ENCODE measurements at regions not wholly inside any gene's neighbourhood (a gene's known extent, or its start where the extent isn't known, plus 50 kb on each side); places are given as distances from the start of the nearest gene placed in this dataset.

DNA sequence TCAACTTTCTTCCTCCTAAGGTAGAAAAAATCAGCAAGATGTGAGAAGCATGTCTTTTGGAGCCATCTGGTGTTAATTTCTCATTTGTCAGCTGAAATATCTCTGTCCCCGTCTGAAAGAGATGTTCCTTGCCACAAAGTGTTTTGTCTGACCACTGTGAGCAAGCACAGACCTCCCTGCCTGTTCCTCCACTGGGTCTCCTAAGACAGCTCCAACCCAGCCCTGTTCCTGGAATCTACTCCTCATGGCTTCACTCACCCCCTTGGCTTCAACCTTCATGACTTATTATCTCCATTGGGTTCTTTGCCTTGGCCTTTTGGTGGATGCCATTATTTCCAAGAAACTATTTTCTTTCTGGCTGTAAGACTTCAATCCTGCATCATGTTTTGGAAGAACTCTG is 65.7 kb upstream of the CACHD1 start:
- TF ChIP-seq, protein P1, sequence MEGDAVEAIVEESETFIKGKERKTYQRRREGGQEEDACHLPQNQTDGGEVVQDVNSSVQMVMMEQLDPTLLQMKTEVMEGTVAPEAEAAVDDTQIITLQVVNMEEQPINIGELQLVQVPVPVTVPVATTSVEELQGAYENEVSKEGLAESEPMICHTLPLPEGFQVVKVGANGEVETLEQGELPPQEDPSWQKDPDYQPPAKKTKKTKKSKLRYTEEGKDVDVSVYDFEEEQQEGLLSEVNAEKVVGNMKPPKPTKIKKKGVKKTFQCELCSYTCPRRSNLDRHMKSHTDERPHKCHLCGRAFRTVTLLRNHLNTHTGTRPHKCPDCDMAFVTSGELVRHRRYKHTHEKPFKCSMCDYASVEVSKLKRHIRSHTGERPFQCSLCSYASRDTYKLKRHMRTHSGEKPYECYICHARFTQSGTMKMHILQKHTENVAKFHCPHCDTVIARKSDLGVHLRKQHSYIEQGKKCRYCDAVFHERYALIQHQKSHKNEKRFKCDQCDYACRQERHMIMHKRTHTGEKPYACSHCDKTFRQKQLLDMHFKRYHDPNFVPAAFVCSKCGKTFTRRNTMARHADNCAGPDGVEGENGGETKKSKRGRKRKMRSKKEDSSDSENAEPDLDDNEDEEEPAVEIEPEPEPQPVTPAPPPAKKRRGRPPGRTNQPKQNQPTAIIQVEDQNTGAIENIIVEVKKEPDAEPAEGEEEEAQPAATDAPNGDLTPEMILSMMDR (IDR thresholded peaks at IDR 0.05; ENCODE audit: low read depth, low read length, missing input control) = no peak
- TF ChIP-seq, protein P2, sequence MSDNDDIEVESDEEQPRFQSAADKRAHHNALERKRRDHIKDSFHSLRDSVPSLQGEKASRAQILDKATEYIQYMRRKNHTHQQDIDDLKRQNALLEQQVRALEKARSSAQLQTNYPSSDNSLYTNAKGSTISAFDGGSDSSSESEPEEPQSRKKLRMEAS (IDR thresholded peaks at IDR 0.05) = no peak
- TF ChIP-seq, protein P3, sequence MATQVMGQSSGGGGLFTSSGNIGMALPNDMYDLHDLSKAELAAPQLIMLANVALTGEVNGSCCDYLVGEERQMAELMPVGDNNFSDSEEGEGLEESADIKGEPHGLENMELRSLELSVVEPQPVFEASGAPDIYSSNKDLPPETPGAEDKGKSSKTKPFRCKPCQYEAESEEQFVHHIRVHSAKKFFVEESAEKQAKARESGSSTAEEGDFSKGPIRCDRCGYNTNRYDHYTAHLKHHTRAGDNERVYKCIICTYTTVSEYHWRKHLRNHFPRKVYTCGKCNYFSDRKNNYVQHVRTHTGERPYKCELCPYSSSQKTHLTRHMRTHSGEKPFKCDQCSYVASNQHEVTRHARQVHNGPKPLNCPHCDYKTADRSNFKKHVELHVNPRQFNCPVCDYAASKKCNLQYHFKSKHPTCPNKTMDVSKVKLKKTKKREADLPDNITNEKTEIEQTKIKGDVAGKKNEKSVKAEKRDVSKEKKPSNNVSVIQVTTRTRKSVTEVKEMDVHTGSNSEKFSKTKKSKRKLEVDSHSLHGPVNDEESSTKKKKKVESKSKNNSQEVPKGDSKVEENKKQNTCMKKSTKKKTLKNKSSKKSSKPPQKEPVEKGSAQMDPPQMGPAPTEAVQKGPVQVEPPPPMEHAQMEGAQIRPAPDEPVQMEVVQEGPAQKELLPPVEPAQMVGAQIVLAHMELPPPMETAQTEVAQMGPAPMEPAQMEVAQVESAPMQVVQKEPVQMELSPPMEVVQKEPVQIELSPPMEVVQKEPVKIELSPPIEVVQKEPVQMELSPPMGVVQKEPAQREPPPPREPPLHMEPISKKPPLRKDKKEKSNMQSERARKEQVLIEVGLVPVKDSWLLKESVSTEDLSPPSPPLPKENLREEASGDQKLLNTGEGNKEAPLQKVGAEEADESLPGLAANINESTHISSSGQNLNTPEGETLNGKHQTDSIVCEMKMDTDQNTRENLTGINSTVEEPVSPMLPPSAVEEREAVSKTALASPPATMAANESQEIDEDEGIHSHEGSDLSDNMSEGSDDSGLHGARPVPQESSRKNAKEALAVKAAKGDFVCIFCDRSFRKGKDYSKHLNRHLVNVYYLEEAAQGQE (IDR thresholded peaks at IDR 0.05) = no peak
- no peak for TF ChIP-seq TAF1 (conservative IDR thresholded peaks at IDR 0.05)
- TF ChIP-seq FOXA2 (IDR thresholded peaks at IDR 0.05) = no peak
- TF ChIP-seq, protein P4, sequence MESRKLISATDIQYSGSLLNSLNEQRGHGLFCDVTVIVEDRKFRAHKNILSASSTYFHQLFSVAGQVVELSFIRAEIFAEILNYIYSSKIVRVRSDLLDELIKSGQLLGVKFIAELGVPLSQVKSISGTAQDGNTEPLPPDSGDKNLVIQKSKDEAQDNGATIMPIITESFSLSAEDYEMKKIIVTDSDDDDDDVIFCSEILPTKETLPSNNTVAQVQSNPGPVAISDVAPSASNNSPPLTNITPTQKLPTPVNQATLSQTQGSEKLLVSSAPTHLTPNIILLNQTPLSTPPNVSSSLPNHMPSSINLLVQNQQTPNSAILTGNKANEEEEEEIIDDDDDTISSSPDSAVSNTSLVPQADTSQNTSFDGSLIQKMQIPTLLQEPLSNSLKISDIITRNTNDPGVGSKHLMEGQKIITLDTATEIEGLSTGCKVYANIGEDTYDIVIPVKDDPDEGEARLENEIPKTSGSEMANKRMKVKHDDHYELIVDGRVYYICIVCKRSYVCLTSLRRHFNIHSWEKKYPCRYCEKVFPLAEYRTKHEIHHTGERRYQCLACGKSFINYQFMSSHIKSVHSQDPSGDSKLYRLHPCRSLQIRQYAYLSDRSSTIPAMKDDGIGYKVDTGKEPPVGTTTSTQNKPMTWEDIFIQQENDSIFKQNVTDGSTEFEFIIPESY (IDR thresholded peaks at IDR 0.05) = no peak
- no peak for TF ChIP-seq EGR1 (IDR thresholded peaks at IDR 0.05; ENCODE audit: low read depth in 2 of 2)
- no peak for TF ChIP-seq SP1 (IDR thresholded peaks at IDR 0.05)
- TF ChIP-seq FOXA1 (IDR thresholded peaks at IDR 0.05) = no peak
- no peak for TF ChIP-seq YY1 (IDR thresholded peaks at IDR 0.05)
- TF ChIP-seq, protein P5, sequence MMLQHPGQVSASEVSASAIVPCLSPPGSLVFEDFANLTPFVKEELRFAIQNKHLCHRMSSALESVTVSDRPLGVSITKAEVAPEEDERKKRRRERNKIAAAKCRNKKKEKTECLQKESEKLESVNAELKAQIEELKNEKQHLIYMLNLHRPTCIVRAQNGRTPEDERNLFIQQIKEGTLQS (IDR thresholded peaks at IDR 0.05) = no peak
- no peak for TF ChIP-seq GABPA (IDR thresholded peaks at IDR 0.05 in 1 of 2, conservative IDR thresholded peaks at IDR 0.05 in 1 of 2)
